ENCODE measurements at regions not wholly inside any gene's neighbourhood (a gene's known extent, or its start where the extent isn't known, plus 50 kb on each side); places are given as distances from the start of the nearest gene placed in this dataset.

DNA sequence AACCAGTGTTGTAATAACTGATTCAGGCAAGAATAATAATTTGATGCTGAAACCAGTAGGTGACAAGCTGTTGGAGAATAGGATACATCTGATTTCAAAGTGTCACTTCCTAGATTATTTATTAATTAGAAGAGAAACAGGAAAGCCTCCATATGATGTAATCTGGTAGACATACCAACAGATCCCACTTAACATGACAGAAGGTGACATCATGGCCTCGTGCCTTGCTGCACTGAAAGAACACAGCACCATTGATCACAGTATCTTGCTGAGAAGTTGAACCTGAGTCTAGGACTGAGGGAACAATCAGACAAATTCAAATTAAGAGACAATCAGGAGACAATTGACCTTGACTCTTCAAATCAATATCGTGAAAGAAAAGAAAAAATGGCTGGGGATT is 131.6 kb upstream of the DLGAP1 start:
- no peak for DNase-seq
- CTCF ChIA-PET = no interaction called here
- H3K27me3 Mint-ChIP-seq (ENCODE audit: low read depth) = no peaks in the 10 kb centered on the region
- no peaks in the 10 kb centered on the region for H3K4me1 Mint-ChIP-seq (ENCODE audit: low read depth)
- no peaks in the 10 kb centered on the region for H3K36me3 Mint-ChIP-seq (ENCODE audit: low read depth)
- no peak overlapping the region for H3K27ac Mint-ChIP-seq
- peaks cover 2% of the 10 kb centered on the region for H3K9me3 Mint-ChIP-seq
- intact Hi-C loops (cut with micrococcal nuclease) = no loop called here
- no peak overlapping the region for H3K4me3 Mint-ChIP-seq

GRCh38 chr18:4582431-4583335 is 127.6 kb upstream of the DLGAP1 start:
- H3K9me3 Mint-ChIP-seq = peaks cover 7% of the 10 kb centered on the region
- no peak for DNase-seq
- intact Hi-C loops (cut with micrococcal nuclease) = no loop called here
- H3K27ac Mint-ChIP-seq = no peak overlapping the region
- H3K4me1 Mint-ChIP-seq (ENCODE audit: low read depth) = no peaks in the 10 kb centered on the region
- CTCF ChIA-PET = no interaction called here
- no peak overlapping the region for H3K4me3 Mint-ChIP-seq
- H3K36me3 Mint-ChIP-seq (ENCODE audit: low read depth) = no peaks in the 10 kb centered on the region
- no peaks in the 10 kb centered on the region for H3K27me3 Mint-ChIP-seq (ENCODE audit: low read depth)

DNA sequence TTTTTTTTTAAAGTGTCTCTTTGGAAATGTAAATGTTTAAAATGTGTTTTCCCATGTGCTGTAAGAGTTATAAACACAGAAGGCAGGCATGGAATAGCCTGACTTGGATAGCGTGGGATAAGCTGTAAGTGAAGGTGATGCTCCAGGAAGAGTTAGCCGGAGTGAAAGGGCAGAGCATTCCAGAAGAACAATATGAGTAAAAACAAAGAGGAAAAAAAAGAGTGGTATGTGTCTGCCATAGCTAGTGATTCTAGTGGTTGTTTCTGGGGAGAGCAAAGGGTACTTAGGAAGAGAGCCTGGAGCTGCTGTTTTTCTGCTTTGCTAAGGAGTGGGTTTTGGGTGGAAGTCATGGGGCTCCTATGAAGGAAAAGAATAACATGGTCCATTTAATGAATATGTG is 126.9 kb upstream of the DLGAP1 start:
- Mint-ChIP-seq H3K27ac (no peak overlapping the region), H3K9me3 (peaks cover 14% of the 10 kb centered on the region)

GRCh38 chr18:4578449-4578848 is 123.3 kb upstream of the DLGAP1 start:
- CTCF ChIA-PET = no interaction called here
- Mint-ChIP-seq H3K4me1 (ENCODE audit: low read depth) (no peaks in the 10 kb centered on the region), H3K36me3 (ENCODE audit: low read depth) (peaks cover 1% of the 10 kb centered on the region), H3K27me3 (ENCODE audit: low read depth) (no peaks in the 10 kb centered on the region), H3K4me3 (no peak overlapping the region), H3K27ac (no peak overlapping the region), H3K9me3 (peaks cover 33% of the 10 kb centered on the region)
- intact Hi-C loops (cut with micrococcal nuclease) = no loop called here
- DNase-seq = no peak

More for the DNA sequence above, 126.9 kb upstream of the DLGAP1 start:
- DNase-seq = no peak
- CTCF ChIA-PET = no interaction called here
- H3K4me1 Mint-ChIP-seq (ENCODE audit: low read depth) = no peaks in the 10 kb centered on the region
- no peaks in the 10 kb centered on the region for H3K36me3 Mint-ChIP-seq (ENCODE audit: low read depth)
- intact Hi-C loops (cut with micrococcal nuclease) = no loop called here
- no peak overlapping the region for H3K4me3 Mint-ChIP-seq
- no peaks in the 10 kb centered on the region for H3K27me3 Mint-ChIP-seq (ENCODE audit: low read depth)

- CTCF ChIA-PET = no interaction called here
- H3K27ac Mint-ChIP-seq = no peak overlapping the region
- no peaks in the 10 kb centered on the region for H3K27me3 Mint-ChIP-seq (ENCODE audit: low read depth)
- H3K9me3 Mint-ChIP-seq = peaks cover 34% of the 10 kb centered on the region
- intact Hi-C loops (cut with micrococcal nuclease) = no loop called here
- no peak overlapping the region for H3K4me3 Mint-ChIP-seq
- H3K36me3 Mint-ChIP-seq (ENCODE audit: low read depth) = peaks cover 1% of the 10 kb centered on the region
- DNase-seq = no peak
- H3K4me1 Mint-ChIP-seq (ENCODE audit: low read depth) = no peaks in the 10 kb centered on the region
These were observed 118.6 kb upstream of the DLGAP1 start for GRCh38 chr18:4573735-4574134.

DNA sequence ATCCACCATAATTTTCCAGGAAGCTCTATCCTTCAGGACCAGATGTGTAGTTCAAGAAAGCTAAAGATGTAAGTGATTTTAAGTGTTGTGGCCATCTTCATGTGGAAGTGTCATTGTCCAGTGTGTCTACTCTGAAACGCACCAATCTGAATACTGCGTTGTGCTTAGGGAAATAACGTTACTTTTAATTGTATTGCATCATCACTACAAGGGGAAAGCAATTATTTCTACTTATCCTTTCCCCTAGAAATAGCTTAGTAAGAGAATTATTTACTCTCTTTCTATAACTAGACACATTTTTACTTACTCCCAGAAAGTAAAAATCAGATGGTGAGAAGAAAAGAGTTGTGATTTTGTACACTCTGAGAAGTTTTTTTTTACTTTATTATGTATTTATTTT is 102.4 kb upstream of the DLGAP1 start:
- peaks cover 11% of the 10 kb centered on the region for H3K9me3 Mint-ChIP-seq
- no peaks in the 10 kb centered on the region for H3K4me1 Mint-ChIP-seq (ENCODE audit: low read depth)
- no peaks in the 10 kb centered on the region for H3K27me3 Mint-ChIP-seq (ENCODE audit: low read depth)
- no peak for DNase-seq
- intact Hi-C loops (cut with micrococcal nuclease) = no loop called here
- H3K36me3 Mint-ChIP-seq (ENCODE audit: low read depth) = no peaks in the 10 kb centered on the region
- H3K27ac Mint-ChIP-seq = no peak overlapping the region
- CTCF ChIA-PET = no interaction called here
- no peak overlapping the region for H3K4me3 Mint-ChIP-seq

- Mint-ChIP-seq H3K9me3 (peaks cover 2% of the 10 kb centered on the region), H3K4me1 (ENCODE audit: low read depth) (no peaks in the 10 kb centered on the region), H3K27ac (no peak overlapping the region), H3K4me3 (no peak overlapping the region), H3K27me3 (ENCODE audit: low read depth) (no peaks in the 10 kb centered on the region), H3K36me3 (ENCODE audit: low read depth) (no peaks in the 10 kb centered on the region)
- CTCF ChIA-PET = interaction anchor here (0.6 kb wide), 1 partner anchor 277 kb away, joined by 8 read pairs; no protein-coding TSS in a partner anchor
- DNase-seq = no peak
- intact Hi-C loops (cut with micrococcal nuclease) = no loop called here
These were observed 95.9 kb upstream of the DLGAP1 start for GRCh38 chr18:4551001-4551360.

DNA sequence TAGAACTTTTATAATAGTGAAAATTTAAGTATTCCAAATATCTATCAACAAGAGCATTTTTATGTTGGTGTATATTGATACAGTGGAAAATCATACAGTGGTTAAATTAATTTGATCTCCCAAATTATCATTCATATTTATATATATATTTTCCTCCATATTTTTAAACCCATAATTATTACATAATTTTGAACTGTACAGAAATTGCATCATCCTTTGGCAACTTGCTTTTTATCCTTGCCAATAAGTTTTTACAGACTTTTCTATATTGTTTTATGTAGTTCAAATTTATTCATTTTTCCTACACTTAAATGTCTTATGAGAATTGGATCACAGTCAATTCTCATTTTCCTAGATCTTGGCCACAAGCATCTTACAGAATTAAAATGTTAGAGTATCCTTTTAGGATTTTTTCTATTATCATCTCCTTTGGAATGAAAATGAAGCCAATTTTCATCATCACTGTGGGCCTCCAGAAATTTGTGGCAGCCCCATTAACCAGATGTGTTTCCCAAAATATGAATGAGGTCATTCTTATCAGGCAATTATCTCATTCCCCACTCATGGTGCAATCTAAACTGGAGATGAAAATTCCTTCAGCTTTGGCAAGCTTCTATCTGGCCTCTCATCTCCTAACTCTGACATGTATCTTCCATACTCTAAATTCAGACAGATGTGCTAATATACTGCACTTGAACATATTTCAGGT is 94.2 kb upstream of the DLGAP1 start:
- intact Hi-C loops (cut with micrococcal nuclease) = no loop called here
- H3K4me1 Mint-ChIP-seq (ENCODE audit: low read depth) = no peaks in the 10 kb centered on the region
- no peaks in the 10 kb centered on the region for H3K36me3 Mint-ChIP-seq (ENCODE audit: low read depth)
- H3K4me3 Mint-ChIP-seq = no peak overlapping the region
- peaks cover 2% of the 10 kb centered on the region for H3K9me3 Mint-ChIP-seq
- no peak for DNase-seq
- H3K27ac Mint-ChIP-seq = no peak overlapping the region
- CTCF ChIA-PET = no interaction called here
- H3K27me3 Mint-ChIP-seq (ENCODE audit: low read depth) = no peaks in the 10 kb centered on the region

GRCh38 chr18:4547126-4547525 is 92.0 kb upstream of the DLGAP1 start:
- H3K27ac Mint-ChIP-seq = no peak overlapping the region
- H3K27me3 Mint-ChIP-seq (ENCODE audit: low read depth) = no peaks in the 10 kb centered on the region
- H3K4me3 Mint-ChIP-seq = no peak overlapping the region
- H3K4me1 Mint-ChIP-seq (ENCODE audit: low read depth) = no peaks in the 10 kb centered on the region
- H3K36me3 Mint-ChIP-seq (ENCODE audit: low read depth) = no peaks in the 10 kb centered on the region
- no peak for DNase-seq
- H3K9me3 Mint-ChIP-seq = peaks cover 1% of the 10 kb centered on the region
- intact Hi-C loops (cut with micrococcal nuclease) = no loop called here
- CTCF ChIA-PET = no interaction called here

DNA sequence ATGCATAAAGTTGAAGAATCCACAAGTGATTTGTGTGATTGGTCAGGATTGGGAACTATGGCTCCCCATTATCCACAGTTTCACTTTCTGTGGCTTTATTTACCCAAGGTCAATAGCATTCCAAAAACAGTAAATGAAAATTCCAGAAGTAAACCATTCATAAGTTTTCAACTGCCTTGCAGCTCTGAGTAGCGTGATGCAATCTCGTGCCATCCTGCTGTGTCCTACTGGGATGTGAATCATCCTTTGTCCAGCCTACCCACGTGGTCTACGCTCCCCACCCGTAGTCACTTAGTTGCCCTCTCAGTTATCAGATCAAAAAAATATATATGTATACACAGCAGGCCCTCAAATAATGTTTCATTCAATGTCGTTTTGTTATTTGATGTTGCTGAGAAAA is 89.0 kb upstream of the DLGAP1 start:
- no peaks in the 10 kb centered on the region for H3K36me3 Mint-ChIP-seq (ENCODE audit: low read depth)
- no peaks in the 10 kb centered on the region for H3K27me3 Mint-ChIP-seq (ENCODE audit: low read depth)
- no peak for DNase-seq
- no peak overlapping the region for H3K4me3 Mint-ChIP-seq
- H3K4me1 Mint-ChIP-seq (ENCODE audit: low read depth) = no peaks in the 10 kb centered on the region
- intact Hi-C loops (cut with micrococcal nuclease) = no loop called here
- H3K27ac Mint-ChIP-seq = no peak overlapping the region
- H3K9me3 Mint-ChIP-seq = no peaks in the 10 kb centered on the region
- CTCF ChIA-PET = interaction anchor here (0.7 kb wide), 1 partner anchor 15 kb away, joined by 4 read pairs; no protein-coding TSS in a partner anchor

GRCh38 chr18:4543711-4544110 is 88.6 kb upstream of the DLGAP1 start:
- CTCF ChIA-PET = interaction anchor here (0.7 kb wide), 1 partner anchor 15 kb away, joined by 4 read pairs; no protein-coding TSS in a partner anchor
- Mint-ChIP-seq H3K9me3 (peaks cover 4% of the 10 kb centered on the region), H3K4me1 (ENCODE audit: low read depth) (no peaks in the 10 kb centered on the region), H3K27me3 (ENCODE audit: low read depth) (no peaks in the 10 kb centered on the region), H3K27ac (no peak overlapping the region), H3K36me3 (ENCODE audit: low read depth) (no peaks in the 10 kb centered on the region), H3K4me3 (no peak overlapping the region)
- DNase-seq = no peak
- intact Hi-C loops (cut with micrococcal nuclease) = no loop called here

GRCh38 chr18:4541588-4541987 is 86.5 kb upstream of the DLGAP1 start:
- Mint-ChIP-seq H3K27ac (no peak overlapping the region), H3K27me3 (ENCODE audit: low read depth) (no peaks in the 10 kb centered on the region), H3K36me3 (ENCODE audit: low read depth) (no peaks in the 10 kb centered on the region), H3K4me3 (no peak overlapping the region), H3K9me3 (peaks cover 9% of the 10 kb centered on the region), H3K4me1 (ENCODE audit: low read depth) (no peaks in the 10 kb centered on the region)
- intact Hi-C loops (cut with micrococcal nuclease) = no loop called here
- DNase-seq = no peak
- CTCF ChIA-PET = no interaction called here

DNA sequence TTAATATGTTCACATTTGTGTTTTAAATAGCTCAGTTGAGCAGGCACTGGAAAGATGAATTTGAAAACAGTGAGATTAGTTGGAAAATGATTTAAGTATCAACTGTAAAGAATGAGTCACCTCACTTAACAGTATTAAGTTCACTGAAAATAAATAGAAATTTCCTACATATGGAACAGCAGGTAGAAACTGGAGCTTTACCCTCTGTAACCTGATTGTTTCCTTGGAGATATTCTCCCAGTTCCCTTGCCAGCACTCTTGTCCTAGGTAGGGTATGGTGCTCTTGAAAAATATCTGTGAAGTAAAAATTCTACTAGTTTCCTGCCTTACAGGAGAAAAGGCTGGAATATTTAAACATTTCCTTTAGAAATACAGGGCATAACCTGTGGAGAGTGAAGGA is 81.3 kb upstream of the DLGAP1 start:
- Mint-ChIP-seq H3K9me3 (peaks cover 17% of the 10 kb centered on the region), H3K4me1 (ENCODE audit: low read depth) (no peaks in the 10 kb centered on the region), H3K27me3 (ENCODE audit: low read depth) (no peaks in the 10 kb centered on the region), H3K27ac (no peak overlapping the region), H3K4me3 (no peak overlapping the region), H3K36me3 (ENCODE audit: low read depth) (peaks cover 2% of the 10 kb centered on the region)
- DNase-seq = no peak
- CTCF ChIA-PET = no interaction called here
- intact Hi-C loops (cut with micrococcal nuclease) = no loop called here
